Hematopoietic multipotent progenitor cell treated with erythropoietin and hydrocortisone succinate and interleukin-3 and kit ligand, for 6 days (in vitro differentiated cells): ENCODE measurements at regions not wholly inside any gene's neighbourhood (a gene's known extent, or its start where the extent isn't known, plus 50 kb on each side); places are given as distances from the start of the nearest gene placed in this dataset.
"Not testable (repeated sequence)": the region's sequence is repeated elsewhere in the genome, so short reads cannot be mapped to it uniquely, and the experiment has no call there.

Experiments
- DNase-seq: peaks from one replicate; pipeline ENCODE4 v3.0.0-alpha.2; 2015

DNA sequence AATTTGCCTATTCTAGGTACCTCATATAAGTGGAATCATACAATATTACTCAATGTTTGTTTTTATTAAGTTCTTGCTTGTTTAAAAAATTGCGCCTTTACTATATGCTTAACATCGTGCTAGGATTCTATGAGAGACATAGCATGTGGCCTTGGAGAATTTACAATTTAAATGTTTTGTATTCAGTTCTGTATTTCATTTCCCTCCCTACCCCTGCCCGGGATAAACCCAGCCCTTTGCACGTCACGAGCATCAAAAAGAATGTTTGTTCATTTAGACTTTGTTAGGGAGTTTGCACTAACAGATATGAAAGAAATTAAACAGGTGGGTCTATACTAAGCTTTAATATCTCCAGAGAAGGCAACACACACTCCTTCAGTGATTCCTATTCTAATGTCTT lies 75.7 kb downstream of the C18orf54 start:
- DNase-seq, result no peak

DNA sequence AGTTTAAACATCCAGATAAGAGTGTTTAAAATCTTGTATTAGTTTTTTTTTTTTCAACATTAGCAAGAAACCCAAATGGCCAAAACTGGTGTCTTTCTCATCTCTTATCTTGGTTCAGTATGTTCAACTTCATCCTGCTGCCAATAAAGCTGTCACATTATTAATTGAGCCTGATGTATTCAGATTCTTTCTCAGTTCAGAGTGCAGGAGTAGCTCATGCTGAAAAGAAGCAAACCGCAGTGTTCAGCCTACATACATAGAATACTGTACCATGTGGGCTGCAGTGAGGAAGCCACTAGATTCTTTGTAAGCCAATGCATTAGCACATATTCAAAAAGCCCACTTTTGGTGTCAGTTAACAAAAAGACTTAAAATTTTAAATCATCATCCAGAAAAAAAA lies 76.2 kb downstream of the C18orf54 start:
- no peak for DNase-seq

DNA sequence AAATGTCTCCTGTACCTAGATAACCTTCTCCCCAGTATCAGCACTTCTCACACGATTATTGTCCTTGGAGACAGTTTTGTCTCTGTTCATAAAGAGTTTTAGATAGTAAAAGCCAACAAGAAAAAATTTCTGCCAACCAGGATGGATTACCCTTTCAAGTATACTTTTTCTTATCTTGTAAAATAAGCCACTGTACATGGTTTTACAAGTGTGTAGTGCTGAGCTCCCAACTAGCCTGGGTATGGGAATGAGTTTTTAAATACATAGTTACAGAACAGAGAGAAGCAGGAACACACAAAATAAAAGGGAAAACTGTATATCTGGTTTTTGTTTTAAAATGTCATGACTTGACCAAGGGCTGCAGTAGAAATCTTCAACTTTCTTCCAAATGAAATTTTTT lies 76.7 kb downstream of the C18orf54 start:
- no peak for DNase-seq

DNA sequence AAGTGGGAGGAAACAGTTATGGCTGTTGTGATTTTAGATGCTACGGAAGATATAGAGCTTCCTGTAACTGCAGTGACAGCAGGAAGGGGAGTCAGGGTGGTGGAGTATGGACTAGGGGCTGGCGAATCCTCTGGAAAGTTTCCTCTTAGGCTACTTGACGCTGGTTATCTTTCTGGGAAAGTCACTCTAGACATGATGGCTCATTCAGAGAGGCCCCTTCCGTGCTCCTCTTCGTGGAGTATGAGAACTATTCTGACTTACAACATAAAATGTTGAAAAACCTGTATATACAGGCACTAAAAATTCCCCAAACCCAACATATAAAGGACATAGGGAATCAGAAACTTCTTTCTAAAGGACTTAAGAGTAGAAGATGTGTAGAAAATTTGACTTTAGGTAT lies 78.8 kb downstream of the C18orf54 start:
- no peak for DNase-seq

DNA sequence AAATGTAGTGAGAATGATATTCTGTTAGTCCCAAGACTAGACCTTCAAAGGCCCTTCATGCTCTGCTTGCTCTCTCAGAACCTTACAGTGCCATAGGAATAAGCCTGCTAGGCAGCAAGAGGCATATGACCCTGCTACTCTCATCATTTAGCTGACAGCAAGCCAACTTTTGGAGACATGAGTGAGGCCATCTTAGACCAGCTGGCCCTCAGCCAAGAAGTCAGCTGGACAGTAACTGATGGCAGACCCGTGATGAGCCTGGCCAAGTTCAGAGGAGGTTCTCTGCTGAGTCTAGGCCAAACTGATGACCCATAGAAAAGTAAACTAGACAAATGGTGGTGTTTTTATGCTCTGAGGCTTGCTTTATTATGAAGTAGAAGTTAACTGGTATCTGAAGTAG lies 82.6 kb downstream of the C18orf54 start:
- DNase-seq, result no peak

DNA sequence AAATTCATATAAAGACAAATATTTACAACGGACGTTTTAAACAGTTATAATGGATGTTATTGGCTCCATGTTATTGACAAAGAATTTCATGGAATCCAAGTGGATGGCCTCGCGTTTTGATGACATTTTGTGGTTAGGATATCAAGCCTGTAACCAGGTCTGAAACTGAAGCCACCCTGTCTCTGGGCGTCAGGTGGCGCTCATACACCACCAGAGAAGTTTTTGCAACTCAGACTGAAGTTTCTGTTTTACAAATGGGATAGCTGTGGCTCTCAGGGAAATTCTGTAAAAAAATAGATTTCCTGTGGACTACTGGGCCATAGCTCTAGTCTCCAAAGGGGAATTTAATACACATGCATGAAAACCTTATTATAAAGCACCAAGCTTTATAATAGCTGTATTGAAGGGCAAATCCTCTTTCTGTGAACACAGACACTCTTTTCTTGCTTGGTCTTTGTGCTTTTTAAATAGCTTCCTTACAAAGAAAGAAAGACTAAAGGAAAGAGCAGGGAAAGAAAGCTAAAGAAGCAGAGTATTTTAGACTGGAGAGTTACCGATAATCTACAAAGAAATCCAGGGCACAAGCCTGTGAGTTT lies 86.7 kb downstream of the C18orf54 start:
- peak; percentile 67 for DNase-seq

DNA sequence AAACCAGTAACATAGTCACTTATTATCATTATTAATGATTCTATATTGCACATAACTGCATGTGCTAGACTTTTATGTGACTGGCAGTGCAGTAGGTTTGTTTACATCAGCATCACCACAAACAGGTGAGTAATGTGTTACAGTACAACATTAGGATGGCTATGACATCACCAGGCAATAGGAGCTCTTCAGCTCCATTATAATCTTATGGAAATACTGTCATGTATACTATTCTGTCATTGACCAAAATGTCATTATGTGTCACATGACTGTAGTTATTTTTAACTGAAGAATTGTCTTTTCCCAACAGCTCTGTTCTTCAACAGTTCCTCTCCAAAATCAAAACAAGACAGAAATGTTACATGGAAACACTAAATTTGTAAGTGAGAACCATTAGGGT lies 96.3 kb downstream of the C18orf54 start:
- DNase-seq, result no peak

DNA sequence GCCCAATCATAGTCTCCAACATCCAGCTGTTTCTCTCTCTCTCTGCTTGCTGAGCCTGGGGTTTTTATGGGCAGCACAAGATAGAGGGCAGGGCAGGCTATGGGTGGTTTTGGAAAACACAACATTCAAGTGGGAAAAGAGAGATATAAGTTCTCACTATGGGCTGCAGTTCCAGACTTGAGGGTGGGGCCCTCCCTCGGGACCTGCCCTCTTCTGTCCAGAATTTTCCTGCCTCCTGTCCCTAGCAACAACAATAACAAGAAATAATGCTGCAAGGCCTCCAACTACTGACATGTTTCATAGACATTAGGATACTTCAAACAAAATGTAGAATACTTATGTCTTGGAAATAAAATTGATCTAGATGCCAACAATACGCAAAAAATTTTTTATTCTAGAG lies 107.8 kb downstream of the C18orf54 start:
- no peak for DNase-seq

DNA sequence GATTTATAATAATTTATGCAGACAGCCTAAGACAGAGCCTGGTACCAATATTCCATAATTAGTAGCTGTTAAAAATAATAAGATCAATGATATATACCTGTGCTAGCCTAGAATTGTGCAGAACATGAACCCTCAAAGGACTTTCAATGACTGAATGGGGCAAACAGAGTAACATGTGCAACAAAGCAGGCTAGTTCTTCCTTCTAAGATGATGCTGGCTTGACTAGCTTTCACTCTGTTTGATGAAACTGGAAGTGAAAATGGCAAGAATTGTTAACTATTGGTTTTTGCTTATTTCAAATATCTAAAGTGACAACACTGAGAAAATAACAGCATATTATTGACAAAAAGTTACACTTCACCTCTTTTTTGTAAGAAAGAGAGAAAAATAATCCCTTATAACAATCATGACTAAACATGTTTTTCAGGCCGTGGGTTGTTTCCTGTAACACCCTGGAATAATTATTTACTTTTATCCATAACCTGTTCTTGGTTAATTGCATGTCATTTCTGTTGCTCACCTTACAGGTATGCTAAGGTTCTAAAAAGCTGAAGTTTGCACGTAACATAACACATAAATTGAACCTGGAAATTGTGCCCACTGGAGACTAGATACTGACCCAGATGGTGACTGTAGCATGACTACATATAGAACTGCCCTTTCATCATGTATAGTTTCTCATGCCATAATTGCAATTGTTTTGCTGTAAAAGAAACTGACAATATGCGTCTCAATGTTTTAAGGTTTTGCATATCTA lies 108.7 kb downstream of the C18orf54 start:
- DNase-seq, result no peak

DNA sequence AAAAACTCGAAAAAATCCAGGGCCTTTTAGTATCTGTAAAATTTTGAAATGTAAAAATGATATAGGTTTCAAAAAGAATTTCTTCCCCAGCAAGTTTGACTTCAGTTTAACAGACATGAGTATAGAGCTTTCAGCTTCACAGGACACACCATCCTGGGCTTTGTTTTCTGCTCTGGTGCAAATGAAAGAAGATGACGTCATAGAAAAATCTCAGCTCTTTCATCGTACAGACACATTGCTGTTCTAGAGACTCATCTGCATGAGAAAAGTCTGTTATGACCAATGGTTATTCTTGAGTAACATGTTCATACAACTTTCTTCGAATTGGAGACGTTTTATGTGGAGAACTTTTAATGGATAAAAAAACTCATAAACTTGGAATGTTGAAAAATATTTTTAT lies 111.7 kb upstream of the DYNAP start:
- no peak for DNase-seq

DNA sequence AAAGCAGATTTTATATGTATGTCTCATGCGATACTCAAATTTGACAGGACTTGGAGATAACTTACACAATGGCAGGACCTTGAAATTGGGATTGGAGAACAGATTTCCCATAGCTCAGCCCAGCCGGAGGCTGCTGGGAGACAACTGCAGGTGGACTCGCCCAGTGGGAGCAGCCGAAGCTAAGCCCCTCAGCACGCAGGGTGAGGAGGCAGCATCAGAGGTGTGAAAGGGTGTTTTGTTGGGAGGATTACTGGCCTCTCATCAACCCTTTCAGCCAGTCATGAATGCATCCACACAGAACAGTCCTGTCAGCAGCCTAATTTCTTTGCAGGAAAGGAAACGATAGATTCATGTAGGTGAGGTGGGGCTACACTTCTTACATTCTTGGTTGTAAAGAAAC lies 110.4 kb upstream of the DYNAP start:
- no peak for DNase-seq

DNA sequence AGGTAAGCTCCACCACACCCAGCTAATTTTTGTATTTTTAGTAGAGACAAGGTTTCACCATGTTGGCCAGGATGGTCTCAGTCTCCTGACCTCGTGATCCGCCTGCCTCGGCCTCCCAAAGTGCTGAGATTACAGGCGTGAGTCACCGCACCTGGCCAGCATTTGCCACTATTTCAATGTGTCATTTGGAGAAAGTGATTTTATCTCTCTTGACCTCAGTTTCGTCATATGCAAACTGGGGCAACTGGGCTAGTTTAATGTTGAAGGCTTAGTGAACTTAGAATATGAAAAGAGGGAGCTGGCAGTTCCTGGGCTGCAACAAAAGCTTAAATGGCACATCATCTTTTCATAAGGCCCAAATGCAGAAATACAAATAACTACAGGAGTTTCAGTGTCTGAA lies 88.6 kb upstream of the DYNAP start:
- DNase-seq, result not testable (repeated sequence)

DNA sequence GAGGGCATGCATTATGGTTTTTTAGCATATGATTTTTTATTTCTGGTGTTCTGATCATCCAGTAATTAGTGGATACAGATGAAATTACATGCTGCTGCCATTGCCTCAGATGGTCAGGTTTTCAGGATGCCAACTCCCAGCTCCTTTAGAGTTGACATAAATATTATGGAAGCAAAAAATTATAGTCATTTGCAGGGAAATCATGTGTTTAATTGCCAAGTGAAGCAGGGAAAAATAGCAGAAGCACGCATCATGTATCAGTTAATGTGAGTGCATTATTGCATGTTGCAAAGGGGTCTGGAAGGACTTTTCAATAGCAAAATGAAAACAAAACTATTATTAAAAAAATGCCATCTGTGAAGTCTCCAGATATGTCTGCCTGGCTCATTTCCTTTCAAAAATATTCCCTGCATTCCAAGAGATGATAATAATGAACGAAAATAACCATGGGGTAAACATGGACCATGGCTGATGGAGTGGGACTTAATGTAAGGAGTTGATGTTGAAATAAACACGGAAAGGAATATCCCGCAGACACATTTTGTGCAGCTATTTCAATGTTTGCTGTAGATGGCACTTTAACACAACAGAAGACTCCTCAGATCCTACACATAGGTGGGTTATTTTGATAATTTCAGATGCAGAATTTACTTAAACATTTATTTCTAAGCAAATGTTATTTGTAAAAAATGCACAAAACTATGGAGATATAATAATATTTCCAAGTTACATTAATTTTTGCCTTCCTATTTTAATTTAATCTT lies 87.7 kb upstream of the DYNAP start:
- no peak for DNase-seq

DNA sequence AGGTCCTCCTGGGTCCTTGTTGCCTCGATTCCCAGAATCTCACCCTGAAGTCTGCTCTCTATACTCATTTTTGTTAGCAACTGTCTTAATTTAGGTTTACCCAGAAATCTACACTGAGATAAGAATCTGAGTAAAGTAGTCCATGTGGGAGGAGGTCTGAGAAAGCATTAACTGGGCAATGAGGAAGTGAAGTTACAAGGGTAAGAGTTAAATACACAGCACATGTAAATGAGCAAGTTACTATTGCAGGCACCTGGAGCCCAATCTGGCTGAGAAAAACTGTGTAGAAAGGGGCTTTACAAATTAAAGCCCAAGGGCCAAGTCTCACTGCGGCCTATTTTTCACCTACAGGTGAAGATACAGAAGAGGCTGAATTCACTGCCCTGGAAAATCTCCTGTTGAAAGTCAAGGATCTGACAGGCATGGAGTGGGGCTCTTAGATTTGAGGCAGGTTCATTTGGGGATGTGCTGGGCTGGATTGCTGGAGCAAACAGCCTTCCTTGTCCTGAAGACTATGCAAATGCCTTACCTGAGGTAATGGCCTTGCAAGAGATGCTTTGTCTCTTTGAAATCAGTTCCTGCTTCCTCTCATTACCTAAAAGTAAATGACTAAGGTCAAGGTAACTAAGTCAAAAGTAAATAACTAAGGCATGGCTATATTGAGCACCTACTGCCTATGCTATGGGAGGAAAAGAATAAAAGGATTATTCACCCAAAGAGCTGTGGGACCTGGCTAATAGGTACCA lies 84.4 kb upstream of the DYNAP start:
- no peak for DNase-seq

DNA sequence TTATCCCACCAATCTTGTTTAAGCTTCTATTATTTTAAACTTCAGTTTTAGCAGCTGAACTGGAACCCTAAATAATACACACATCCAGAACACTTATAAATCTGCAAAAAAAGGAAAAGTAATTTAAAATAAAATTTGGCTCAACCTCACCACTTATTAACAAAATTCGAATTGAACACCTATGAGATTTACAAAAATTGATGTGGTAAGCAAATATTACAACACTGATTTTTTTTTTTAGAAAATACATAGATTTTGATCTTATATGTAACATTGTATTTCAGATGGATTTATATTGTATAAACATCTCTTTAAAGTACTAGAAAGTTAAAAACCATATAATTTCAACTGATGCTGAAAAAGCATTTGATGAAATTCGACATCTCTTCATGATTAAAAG lies 81.3 kb upstream of the DYNAP start:
- DNase-seq, result no peak

DNA sequence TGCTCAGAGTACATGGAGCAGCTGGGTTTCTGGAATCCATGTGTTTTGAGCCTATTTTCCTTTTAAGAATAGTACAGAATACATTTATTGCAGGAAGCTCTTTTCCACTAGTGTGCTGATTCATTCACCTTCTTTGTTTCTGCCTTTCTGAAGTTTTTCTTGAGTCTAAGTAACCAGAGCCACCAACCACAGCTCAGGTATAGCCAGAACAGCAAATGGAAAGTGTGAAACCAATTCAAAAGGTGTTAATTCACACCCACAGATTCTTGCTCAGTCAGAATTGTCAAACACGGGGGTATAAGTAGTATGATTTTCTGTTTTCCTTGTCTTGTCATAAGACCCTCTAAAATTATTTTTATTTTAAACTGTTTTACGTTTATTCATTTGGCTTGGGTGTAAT lies 75.9 kb upstream of the DYNAP start:
- DNase-seq, result no peak

DNA sequence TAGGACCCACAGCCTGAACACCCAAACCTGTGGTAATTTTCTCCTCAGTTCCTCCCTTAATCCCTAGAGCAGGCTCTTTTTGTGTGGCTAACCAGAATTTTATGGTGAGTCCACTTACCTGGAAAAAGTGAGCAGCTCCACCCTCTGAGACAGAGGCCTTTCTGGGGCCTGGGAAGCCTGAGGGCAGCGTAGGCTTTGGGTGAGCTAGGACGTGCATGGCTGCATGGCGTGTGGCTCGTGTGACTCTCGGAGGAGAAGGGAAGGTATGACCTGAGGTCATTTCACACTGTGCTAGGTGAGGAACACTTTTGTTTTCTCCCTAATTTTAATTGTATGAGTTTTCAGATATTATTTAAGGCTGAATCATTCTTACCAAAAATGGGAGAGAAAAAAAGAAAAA lies 73.5 kb upstream of the DYNAP start:
- DNase-seq, result no peak

DNA sequence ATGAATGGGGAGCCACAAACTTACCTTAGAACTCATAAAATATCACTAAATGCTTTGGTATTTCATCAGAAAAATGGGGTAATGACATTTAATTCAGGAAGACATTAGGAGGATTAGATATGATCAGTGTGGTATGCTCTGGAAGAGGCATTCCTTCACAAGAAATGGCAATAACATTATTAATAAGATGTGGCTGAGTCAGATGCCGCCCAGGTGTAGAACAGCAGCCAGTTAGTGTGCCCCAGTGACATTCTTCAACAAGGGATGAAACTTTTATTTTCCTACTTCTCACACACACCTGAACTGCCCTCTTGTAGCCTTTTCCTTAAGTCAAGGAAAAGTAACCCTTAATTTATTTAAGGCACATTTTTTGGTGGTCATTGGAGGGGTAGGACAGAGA lies 69.2 kb upstream of the DYNAP start:
- no peak for DNase-seq

DNA sequence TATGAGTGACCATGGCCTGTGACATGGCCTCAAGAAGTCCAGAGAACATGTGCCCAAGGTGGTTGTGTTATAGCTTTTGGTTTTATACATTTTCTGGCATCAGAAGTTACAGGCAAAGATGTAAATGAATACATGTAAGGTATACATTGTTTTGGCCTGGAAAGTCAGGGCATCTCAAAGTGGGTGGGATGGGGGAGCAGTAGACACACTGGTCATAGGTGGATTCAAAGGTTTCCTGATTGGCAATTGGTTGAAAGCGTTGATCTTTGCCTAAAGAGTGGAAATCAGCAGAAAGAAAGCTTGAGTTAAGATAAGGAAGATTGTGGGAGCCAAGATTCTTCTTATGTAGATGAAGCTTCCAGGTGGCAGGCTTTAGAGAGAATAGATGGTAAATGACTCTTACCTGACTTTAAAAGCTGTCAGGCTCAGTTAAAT lies 62.1 kb upstream of the DYNAP start:
- no peak for DNase-seq

DNA sequence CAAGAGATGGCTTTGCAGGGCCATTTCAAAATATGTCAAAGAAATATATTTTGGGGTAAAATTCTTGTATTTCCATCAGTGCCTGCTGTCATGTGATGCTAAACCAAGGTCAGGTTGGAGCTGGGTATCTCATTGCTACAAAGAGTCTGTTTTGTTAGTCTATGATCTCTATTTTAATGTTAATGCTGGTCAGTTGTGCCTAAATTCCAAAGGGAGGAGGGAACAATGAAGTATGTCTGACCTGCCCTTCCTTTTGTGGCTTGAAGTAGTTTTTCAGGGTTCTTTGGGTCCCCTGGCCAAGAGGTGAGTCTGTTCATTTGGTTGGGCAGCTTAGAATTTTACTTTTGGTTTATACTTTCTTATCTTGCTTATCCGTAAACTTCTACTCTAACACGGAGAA lies 61.6 kb upstream of the DYNAP start:
- no peak for DNase-seq

DNA sequence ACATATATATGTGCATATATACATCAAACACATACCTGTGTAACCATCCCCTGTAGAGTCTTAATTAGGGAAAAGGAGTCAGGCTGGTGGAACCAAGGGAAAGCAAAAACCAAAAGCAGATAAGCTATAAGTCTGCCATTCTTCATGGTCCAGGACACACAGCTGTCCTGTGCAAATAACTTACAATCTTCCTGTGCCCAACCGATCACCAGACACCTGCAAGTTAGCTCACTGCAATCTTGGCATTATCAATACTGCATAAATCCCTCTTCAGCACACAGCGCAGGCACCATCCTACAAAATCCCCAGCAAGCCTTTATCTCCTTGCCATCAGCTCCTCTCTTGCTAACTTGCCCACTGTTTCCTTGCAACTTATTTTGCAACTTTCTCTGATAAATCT lies 60.8 kb upstream of the DYNAP start:
- DNase-seq, result no peak

DNA sequence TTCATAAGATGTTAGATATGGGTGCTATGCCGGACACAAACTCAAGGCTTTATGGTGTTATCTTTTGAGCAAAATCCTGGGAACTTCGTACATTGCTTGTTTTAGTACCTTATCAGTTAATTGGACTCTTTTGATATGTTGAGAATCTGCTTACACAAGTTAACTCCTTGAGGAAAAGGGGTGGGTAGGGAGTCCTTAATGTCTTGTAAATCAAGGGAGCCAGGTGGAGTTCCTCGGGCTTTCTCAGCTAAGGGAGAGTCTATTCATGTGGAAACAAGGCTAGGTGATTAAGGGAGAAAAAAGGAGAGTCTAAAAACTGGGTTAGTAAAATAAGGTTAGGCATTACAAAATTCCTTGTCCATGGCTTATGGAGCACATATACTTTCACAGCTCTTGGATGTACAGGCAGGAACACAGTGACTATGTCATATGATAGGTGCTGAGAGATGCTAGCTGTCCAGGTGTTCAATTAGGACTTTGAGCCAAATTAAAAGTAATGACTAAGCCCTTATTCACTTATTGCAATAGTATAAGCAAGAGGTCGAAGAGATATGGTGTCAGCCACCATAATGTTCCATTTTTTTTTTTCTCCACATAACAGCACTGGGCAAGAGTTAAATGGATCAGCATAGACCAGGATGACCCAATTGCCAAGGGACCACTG lies 59.5 kb upstream of the DYNAP start:
- no peak for DNase-seq

DNA sequence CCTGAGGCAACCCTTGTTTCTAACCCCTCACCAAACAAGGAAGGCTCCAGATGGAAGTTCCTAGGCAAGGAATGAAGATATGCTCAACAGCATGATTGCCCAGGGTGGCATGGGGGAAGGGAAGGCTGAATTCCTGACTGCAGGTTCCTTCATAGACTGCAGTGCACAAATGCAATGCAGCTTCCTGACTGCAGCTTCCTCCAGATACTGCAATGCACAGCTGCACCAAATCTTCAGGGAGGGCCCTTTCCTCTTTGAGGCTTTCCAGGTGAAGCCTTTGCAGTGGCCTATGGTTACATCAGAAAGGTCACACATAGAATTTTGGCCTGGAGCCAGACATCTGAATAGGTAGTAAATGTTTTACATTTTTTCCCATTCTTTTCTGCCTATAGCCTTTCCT lies 58.8 kb upstream of the DYNAP start:
- DNase-seq, result no peak
